NB4 (cell line): ENCODE measurements at regions not wholly inside any gene's neighbourhood (a gene's known extent, or its start where the extent isn't known, plus 50 kb on each side); places are given as distances from the start of the nearest gene placed in this dataset.
"Not testable (repeated sequence)": the region's sequence is repeated elsewhere in the genome, so short reads cannot be mapped to it uniquely, and the experiment has no call there.

Experiments used
- DNase-seq: peaks from one replicate; pipeline ENCODE4 v3.0.0; 2010; ENCODE audit warnings: low read depth
- H3K4me3 ChIP-seq: one replicate; pipeline ENCODE4 v1.5.1; 2011; ENCODE audit warnings: mild to moderate bottlenecking, low read depth, low read length, moderate library complexity
- CTCF ChIP-seq: IDR thresholded peaks from one replicate; pipeline ENCODE4 v1.5.1; 2012; ENCODE audit warnings: low read depth, low read length
- MAX ChIP-seq: IDR thresholded peaks from 2 replicates; pipeline ENCODE4 v1.6.1; 2011; ENCODE audit warnings: low read depth, low read length
- MYC ChIP-seq: IDR thresholded peaks from 2 replicates; pipeline ENCODE4 v1.6.1; 2011; ENCODE audit warnings: low read depth, low read length
- POLR2A ChIP-seq: IDR thresholded peaks from 2 replicates; pipeline ENCODE4 v1.6.1; 2011; ENCODE audit warnings: mild to moderate bottlenecking; ENCODE audit not compliant: insufficient read length; ENCODE audit errors: extremely low read depth

GRCh38 chr2:4098137-4098536, 394.8 kb downstream of the DCDC2C start:
- no peak overlapping the region for H3K4me3 ChIP-seq
- TF ChIP-seq MYC (no peak), POLR2A (no peak), MAX (no peak), CTCF (no peak)
- DNase-seq: no peak

GRCh38 chr2:4101936-4102335, 398.6 kb downstream of the DCDC2C start:
- DNase-seq: peak; percentile 34
- H3K4me3 ChIP-seq: no peak overlapping the region
- TF ChIP-seq MAX (no peak), MYC (no peak), CTCF (no peak), POLR2A (no peak)

- TF ChIP-seq POLR2A: no peak
- no peak for TF ChIP-seq CTCF
- TF ChIP-seq MAX: no peak
- no peak for TF ChIP-seq MYC
- DNase-seq: no peak
- H3K4me3 ChIP-seq: no peak overlapping the region
These were observed 403.8 kb downstream of the DCDC2C start for GRCh38 chr2:4107179-4107578.

GRCh38 chr2:4110273-4110672, 406.9 kb downstream of the DCDC2C start:
- DNase-seq: no peak
- H3K4me3 ChIP-seq: no peak overlapping the region
- TF ChIP-seq POLR2A: no peak
- peak; percentile 12 for TF ChIP-seq CTCF

- not testable (repeated sequence) for DNase-seq, H3K4me3 ChIP-seq
These were observed 412.1 kb downstream of the DCDC2C start for GRCh38 chr2:4115435-4115834.

- no peak overlapping the region for H3K4me3 ChIP-seq
- DNase-seq: no peak
- TF ChIP-seq POLR2A: no peak
- TF ChIP-seq CTCF: no peak
- no peak for TF ChIP-seq MYC
- TF ChIP-seq MAX: no peak
These were observed 419.4 kb downstream of the DCDC2C start for GRCh38 chr2:4122726-4123125.
